ENCODE measurements at regions not wholly inside any gene's neighbourhood (a gene's known extent, or its start where the extent isn't known, plus 50 kb on each side); places are given as distances from the start of the nearest gene placed in this dataset.
"Not testable (repeated sequence)": the region's sequence is repeated elsewhere in the genome, so short reads cannot be mapped to it uniquely, and the experiment has no call there.

- intact Hi-C loops (cut with micrococcal nuclease); DNase-seq; H3K4me3 Mint-ChIP-seq; H3K36me3 Mint-ChIP-seq; H3K4me1 Mint-ChIP-seq; H3K27ac Mint-ChIP-seq; H3K9me3 ChIP-seq (ENCODE audit: control insufficient read depth in 2 of 3, low read length in 3 of 3); H3K27me3 Mint-ChIP-seq; POLR2A ChIA-PET; H3K27me3 ChIP-seq (ENCODE audit: control insufficient read depth in 2 of 2, insufficient read depth in 2 of 2, low read length in 2 of 2); H3K27ac ChIP-seq (ENCODE audit: low read depth, low read length); H3K4me3 ChIP-seq (ENCODE audit: low read length); CTCF ChIA-PET; ATAC-seq; H3K36me3 ChIP-seq (ENCODE audit: control insufficient read depth in 2 of 3, insufficient read depth in 3 of 3, low read length in 3 of 3); H3K4me1 ChIP-seq (ENCODE audit: control insufficient read depth in 2 of 2, insufficient read depth in 2 of 2, low read length in 2 of 2): not testable (repeated sequence)
- peaks cover 4 to 24% (median 11%) of the 10 kb centered on the region in 11 donors for H3K9me3 Mint-ChIP-seq
Observed at GRCh38 chr2:185524242-185524641, 214.4 kb upstream of the FSIP2 start.

- POLR2A ChIA-PET, result no interaction called here
- Mint-ChIP-seq H3K4me3 (no peak overlapping the region), H3K27ac (no peak overlapping the region), H3K9me3 (peaks cover 4 to 30% (median 12%) of the 10 kb centered on the region in 11 donors), H3K27me3 (no peaks in the 10 kb centered on the region), H3K36me3 (no peaks in the 10 kb centered on the region), H3K4me1 (no peaks in the 10 kb centered on the region)
- ATAC-seq (no peak), DNase-seq (no peak)
- intact Hi-C loops (cut with micrococcal nuclease), result no loop called here
- H3K9me3 ChIP-seq (ENCODE audit: control insufficient read depth in 2 of 3, low read length in 3 of 3), result no peaks in the 10 kb centered on the region
- H3K4me1 ChIP-seq (ENCODE audit: control insufficient read depth in 2 of 2, insufficient read depth in 2 of 2, low read length in 2 of 2), result no peaks in the 10 kb centered on the region
- CTCF ChIA-PET, result no interaction called here
- no peak overlapping the region for H3K4me3 ChIP-seq (ENCODE audit: low read length)
- no peaks in the 10 kb centered on the region for H3K27me3 ChIP-seq (ENCODE audit: control insufficient read depth in 2 of 2, insufficient read depth in 2 of 2, low read length in 2 of 2)
- no peaks in the 10 kb centered on the region for H3K36me3 ChIP-seq (ENCODE audit: control insufficient read depth in 2 of 3, insufficient read depth in 3 of 3, low read length in 3 of 3)
- H3K27ac ChIP-seq (ENCODE audit: low read depth, low read length), result no peak overlapping the region
Observed at GRCh38 chr2:185526161-185526560, 212.4 kb upstream of the FSIP2 start.

GRCh38 chr2:185531721-185532120 lies 206.9 kb upstream of the FSIP2 start:
- ATAC-seq (no peak), DNase-seq (no peak)
- Mint-ChIP-seq H3K27ac (no peak overlapping the region), H3K9me3 (peaks cover 0 to 28% (median 3%) of the 10 kb centered on the region in 11 donors), H3K4me3 (no peak overlapping the region), H3K36me3 (no peaks in the 10 kb centered on the region), H3K27me3 (no peaks in the 10 kb centered on the region), H3K4me1 (no peaks in the 10 kb centered on the region)
- no peaks in the 10 kb centered on the region for H3K9me3 ChIP-seq (ENCODE audit: control insufficient read depth in 2 of 3, low read length in 3 of 3)
- intact Hi-C loops (cut with micrococcal nuclease), result no loop called here
- no peaks in the 10 kb centered on the region for H3K36me3 ChIP-seq (ENCODE audit: control insufficient read depth in 2 of 3, insufficient read depth in 3 of 3, low read length in 3 of 3)
- POLR2A ChIA-PET, result no interaction called here
- no peaks in the 10 kb centered on the region for H3K27me3 ChIP-seq (ENCODE audit: control insufficient read depth in 2 of 2, insufficient read depth in 2 of 2, low read length in 2 of 2)
- CTCF ChIA-PET, result interaction anchor here (0.9 kb wide), 1 partner anchor 19 kb away, joined by 3 read pairs; no protein-coding TSS in a partner anchor
- H3K27ac ChIP-seq (ENCODE audit: low read depth, low read length), result no peak overlapping the region
- H3K4me3 ChIP-seq (ENCODE audit: low read length), result no peak overlapping the region
- no peaks in the 10 kb centered on the region for H3K4me1 ChIP-seq (ENCODE audit: control insufficient read depth in 2 of 2, insufficient read depth in 2 of 2, low read length in 2 of 2)

GRCh38 chr2:185537689-185538088 lies 200.9 kb upstream of the FSIP2 start:
- Histone ChIP-seq H3K4me3 (ENCODE audit: low read length) (no peak overlapping the region), H3K27me3 (ENCODE audit: control insufficient read depth in 2 of 2, insufficient read depth in 2 of 2, low read length in 2 of 2) (no peaks in the 10 kb centered on the region), H3K36me3 (ENCODE audit: control insufficient read depth in 2 of 3, insufficient read depth in 3 of 3, low read length in 3 of 3) (no peaks in the 10 kb centered on the region), H3K27ac (ENCODE audit: low read depth, low read length) (no peak overlapping the region), H3K9me3 (ENCODE audit: control insufficient read depth in 2 of 3, low read length in 3 of 3) (no peaks in the 10 kb centered on the region), H3K4me1 (ENCODE audit: control insufficient read depth in 2 of 2, insufficient read depth in 2 of 2, low read length in 2 of 2) (no peaks in the 10 kb centered on the region)
- H3K9me3 Mint-ChIP-seq, result peaks cover 0 to 5% (median 0%) of the 10 kb centered on the region in 11 donors
- no peaks in the 10 kb centered on the region for H3K36me3 Mint-ChIP-seq
- H3K27me3 Mint-ChIP-seq, result no peaks in the 10 kb centered on the region
- H3K27ac Mint-ChIP-seq, result no peak overlapping the region
- H3K4me1 Mint-ChIP-seq, result no peaks in the 10 kb centered on the region
- intact Hi-C loops (cut with micrococcal nuclease), result no loop called here
- H3K4me3 Mint-ChIP-seq, result no peak overlapping the region
- ATAC-seq, result no peak
- POLR2A ChIA-PET, result no interaction called here
- DNase-seq, result no peak
- CTCF ChIA-PET, result no interaction called here

- H3K9me3 Mint-ChIP-seq, result peaks cover 0 to 29% (median 4%) of the 10 kb centered on the region in 11 donors
- Histone ChIP-seq H3K36me3 (ENCODE audit: control insufficient read depth in 2 of 3, insufficient read depth in 3 of 3, low read length in 3 of 3) (no peaks in the 10 kb centered on the region), H3K4me1 (ENCODE audit: control insufficient read depth in 2 of 2, insufficient read depth in 2 of 2, low read length in 2 of 2) (no peaks in the 10 kb centered on the region), H3K27ac (ENCODE audit: low read depth, low read length) (no peak overlapping the region), H3K27me3 (ENCODE audit: control insufficient read depth in 2 of 2, insufficient read depth in 2 of 2, low read length in 2 of 2) (no peaks in the 10 kb centered on the region), H3K9me3 (ENCODE audit: control insufficient read depth in 2 of 3, low read length in 3 of 3) (no peaks in the 10 kb centered on the region), H3K4me3 (ENCODE audit: low read length) (no peak overlapping the region)
- ATAC-seq (no peak), DNase-seq (no peak)
- POLR2A ChIA-PET, result no interaction called here
- H3K27ac Mint-ChIP-seq, result no peak overlapping the region
- H3K4me1 Mint-ChIP-seq, result no peaks in the 10 kb centered on the region
- no peak overlapping the region for H3K4me3 Mint-ChIP-seq
- no peaks in the 10 kb centered on the region for H3K36me3 Mint-ChIP-seq
- CTCF ChIA-PET, result no interaction called here
- intact Hi-C loops (cut with micrococcal nuclease), result no loop called here
- no peaks in the 10 kb centered on the region for H3K27me3 Mint-ChIP-seq
Observed at GRCh38 chr2:185567196-185567595, 171.4 kb upstream of the FSIP2 start.

GRCh38 chr2:185567940-185568339 lies 170.7 kb upstream of the FSIP2 start:
- Mint-ChIP-seq H3K36me3 (no peaks in the 10 kb centered on the region), H3K4me1 (no peaks in the 10 kb centered on the region), H3K27me3 (no peaks in the 10 kb centered on the region), H3K27ac (no peak overlapping the region), H3K4me3 (no peak overlapping the region), H3K9me3 (peaks cover 0 to 22% (median 4%) of the 10 kb centered on the region in 11 donors)
- H3K27me3 ChIP-seq (ENCODE audit: control insufficient read depth in 2 of 2, insufficient read depth in 2 of 2, low read length in 2 of 2), result no peaks in the 10 kb centered on the region
- no peaks in the 10 kb centered on the region for H3K36me3 ChIP-seq (ENCODE audit: control insufficient read depth in 2 of 3, insufficient read depth in 3 of 3, low read length in 3 of 3)
- DNase-seq (no peak), ATAC-seq (no peak)
- no peak overlapping the region for H3K27ac ChIP-seq (ENCODE audit: low read depth, low read length)
- CTCF ChIA-PET, result no interaction called here
- H3K4me3 ChIP-seq (ENCODE audit: low read length), result no peak overlapping the region
- H3K9me3 ChIP-seq (ENCODE audit: control insufficient read depth in 2 of 3, low read length in 3 of 3), result no peaks in the 10 kb centered on the region
- POLR2A ChIA-PET, result no interaction called here
- intact Hi-C loops (cut with micrococcal nuclease), result no loop called here
- H3K4me1 ChIP-seq (ENCODE audit: control insufficient read depth in 2 of 2, insufficient read depth in 2 of 2, low read length in 2 of 2), result no peaks in the 10 kb centered on the region

- no peak for DNase-seq
- intact Hi-C loops (cut with micrococcal nuclease), result loop anchor here in 1 of 2 donors (5.0 kb wide), 1 partner anchor 471 kb away; no protein-coding TSS in a partner anchor
- H3K27me3 Mint-ChIP-seq, result no peaks in the 10 kb centered on the region
- no peaks in the 10 kb centered on the region for H3K4me1 ChIP-seq (ENCODE audit: control insufficient read depth in 2 of 2, insufficient read depth in 2 of 2, low read length in 2 of 2)
- H3K36me3 ChIP-seq (ENCODE audit: control insufficient read depth in 2 of 3, insufficient read depth in 3 of 3, low read length in 3 of 3), result no peaks in the 10 kb centered on the region
- H3K27ac Mint-ChIP-seq, result no peak overlapping the region
- H3K4me3 ChIP-seq (ENCODE audit: low read length), result no peak overlapping the region
- H3K27me3 ChIP-seq (ENCODE audit: control insufficient read depth in 2 of 2, insufficient read depth in 2 of 2, low read length in 2 of 2), result no peaks in the 10 kb centered on the region
- no peak overlapping the region for H3K27ac ChIP-seq (ENCODE audit: low read depth, low read length)
- no peaks in the 10 kb centered on the region for H3K4me1 Mint-ChIP-seq
- no peak for ATAC-seq
- H3K9me3 Mint-ChIP-seq, result peaks cover 0 to 11% (median 3%) of the 10 kb centered on the region in 11 donors
- no peaks in the 10 kb centered on the region for H3K36me3 Mint-ChIP-seq
- no peaks in the 10 kb centered on the region for H3K9me3 ChIP-seq (ENCODE audit: control insufficient read depth in 2 of 3, low read length in 3 of 3)
- CTCF ChIA-PET, result no interaction called here
- POLR2A ChIA-PET, result no interaction called here
- no peak overlapping the region for H3K4me3 Mint-ChIP-seq
Observed at GRCh38 chr2:185578322-185578721, 160.3 kb upstream of the FSIP2 start.

Data from naive thymus-derived CD4-positive, alpha-beta T cell (primary cell).